GM20000 (cell line): ENCODE measurements at regions not wholly inside any gene's neighbourhood (a gene's known extent, or its start where the extent isn't known, plus 50 kb on each side); places are given as distances from the start of the nearest gene placed in this dataset.
"Not testable (repeated sequence)": the region's sequence is repeated elsewhere in the genome, so short reads cannot be mapped to it uniquely, and the experiment has no call there.

Source experiments
- DNase-seq: peaks from one replicate; pipeline ENCODE4 v3.0.0; 2012; ENCODE audit warnings: low spot score
- CTCF ChIP-seq: IDR thresholded peaks from 2 replicates; pipeline ENCODE4 v1.5.1; 2012; ENCODE audit warnings: mild to moderate bottlenecking, control low read depth; ENCODE audit errors: extremely low read depth, missing control alignments

GRCh38 chr1:220942278-220942677, 63.0 kb downstream of the HLX start:
- TF ChIP-seq CTCF = no peak

DNA sequence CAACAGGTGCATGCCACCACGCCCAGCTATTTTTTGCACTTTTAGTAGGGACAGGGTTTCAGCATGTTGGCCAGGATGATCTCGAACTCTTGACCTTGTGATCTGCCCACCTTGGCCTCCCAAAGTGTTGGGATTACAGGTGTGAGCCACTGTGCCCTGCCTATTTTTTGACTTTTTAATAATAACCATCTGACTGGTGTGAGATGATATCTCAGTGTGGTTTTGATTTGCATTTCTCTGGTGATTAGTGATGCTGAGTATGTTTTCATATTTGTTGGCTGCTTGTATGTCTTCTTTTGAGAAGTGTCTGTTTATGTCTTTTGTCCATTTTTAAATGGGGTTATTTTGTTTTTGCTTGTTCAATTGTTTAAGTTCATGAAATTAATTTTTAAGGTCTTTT, 63.7 kb downstream of the HLX start:
- not testable (repeated sequence) for DNase-seq

More at GRCh38 chr1:220942278-220942677, 63.0 kb downstream of the HLX start:
- no peak for DNase-seq

DNA sequence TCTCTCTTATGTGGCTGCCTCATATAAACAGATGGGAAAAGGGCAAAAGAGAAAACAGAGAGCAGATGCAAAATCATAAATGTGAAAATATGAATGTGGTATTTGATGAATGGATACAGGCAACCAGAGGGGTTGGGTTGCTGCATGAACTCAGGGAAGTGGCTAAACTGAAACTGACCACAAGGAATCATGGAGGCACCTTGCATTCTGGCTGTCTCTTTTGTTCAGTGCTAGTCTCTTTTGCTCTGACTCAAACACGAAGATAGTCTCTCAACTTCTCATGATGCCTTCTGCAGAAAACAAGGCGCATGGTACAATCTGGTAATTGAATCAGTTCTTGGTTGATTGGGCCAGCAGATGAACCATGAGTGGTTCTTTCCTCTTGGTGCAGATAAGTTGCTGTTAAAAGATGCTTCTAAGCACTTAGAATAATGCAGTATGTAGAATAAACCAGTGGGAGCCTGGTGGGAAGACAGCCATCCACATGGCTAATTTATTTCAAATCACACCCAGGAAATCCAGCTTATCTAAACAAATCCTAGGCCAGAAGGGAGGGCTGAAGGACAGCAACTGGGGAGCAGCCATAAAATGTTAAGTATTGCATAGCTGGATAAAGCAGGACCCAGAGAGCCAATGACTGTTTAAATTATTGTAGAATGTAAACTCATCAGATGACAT, 64.2 kb downstream of the HLX start:
- DNase-seq = no peak
- TF ChIP-seq CTCF = no peak

DNA sequence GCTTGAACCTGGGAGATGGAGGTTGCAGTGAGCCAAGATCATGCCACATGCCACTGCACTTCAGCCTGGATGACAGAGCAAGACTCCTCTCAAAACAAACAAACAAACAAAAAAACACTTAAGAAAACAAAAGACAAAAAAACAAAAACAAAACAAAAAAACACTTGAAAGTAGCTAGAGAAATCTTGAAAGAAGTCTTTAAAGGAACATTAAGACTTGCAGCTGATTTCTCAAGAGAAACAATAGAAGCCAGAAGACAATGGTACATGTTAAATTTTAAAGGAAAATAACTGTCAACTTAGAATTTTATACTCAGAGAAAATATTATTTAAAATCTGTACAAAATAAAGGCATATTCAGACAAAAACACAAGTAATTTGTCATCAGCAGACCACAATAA, 71.3 kb downstream of the HLX start:
- TF ChIP-seq CTCF = no peak
- no peak for DNase-seq

- no peak for TF ChIP-seq CTCF
- no peak for DNase-seq
Observed at GRCh38 chr1:220952961-220953643, 73.9 kb downstream of the HLX start.

GRCh38 chr1:220954321-220955075, 75.3 kb downstream of the HLX start:
- DNase-seq = no peak
- no peak for TF ChIP-seq CTCF

DNA sequence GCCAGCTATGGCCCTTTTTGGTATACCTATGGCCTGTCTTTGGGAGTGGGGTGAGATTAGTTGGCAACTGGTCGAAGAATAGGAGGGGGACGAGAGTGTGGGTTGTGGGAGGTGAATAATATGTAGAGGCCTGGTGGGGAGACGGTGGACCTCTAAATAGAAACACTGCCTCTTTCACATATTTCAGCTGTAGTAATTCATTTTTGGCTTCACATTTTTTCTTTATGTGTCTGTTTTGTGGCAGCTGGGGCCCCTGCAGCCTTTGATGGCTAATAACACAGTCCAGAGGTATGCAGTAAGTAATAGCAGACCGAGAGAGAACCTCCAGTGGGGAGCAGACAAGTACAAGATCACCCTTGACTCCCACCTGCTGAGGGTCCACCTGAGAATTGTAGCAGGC, 75.9 kb downstream of the HLX start:
- TF ChIP-seq CTCF = no peak
- no peak for DNase-seq
